IPS-18c (cell line): ENCODE measurements at regions not wholly inside any gene's neighbourhood (a gene's known extent, or its start where the extent isn't known, plus 50 kb on each side); places are given as distances from the start of the nearest gene placed in this dataset.

ENCODE experiments used
- H3K4me3 ChIP-seq: 2 replicates; pipeline ENCODE4 v1.7.0; 2013; ENCODE audit warnings: low read depth, mild to moderate bottlenecking, low read length, moderate library complexity; ENCODE audit not compliant: insufficient read depth
- H3K9me3 ChIP-seq: one replicate; pipeline ENCODE4 v1.6.1; 2013; ENCODE audit warnings: mild to moderate bottlenecking, low read length, moderate library complexity; ENCODE audit not compliant: control insufficient read depth, insufficient read depth

DNA sequence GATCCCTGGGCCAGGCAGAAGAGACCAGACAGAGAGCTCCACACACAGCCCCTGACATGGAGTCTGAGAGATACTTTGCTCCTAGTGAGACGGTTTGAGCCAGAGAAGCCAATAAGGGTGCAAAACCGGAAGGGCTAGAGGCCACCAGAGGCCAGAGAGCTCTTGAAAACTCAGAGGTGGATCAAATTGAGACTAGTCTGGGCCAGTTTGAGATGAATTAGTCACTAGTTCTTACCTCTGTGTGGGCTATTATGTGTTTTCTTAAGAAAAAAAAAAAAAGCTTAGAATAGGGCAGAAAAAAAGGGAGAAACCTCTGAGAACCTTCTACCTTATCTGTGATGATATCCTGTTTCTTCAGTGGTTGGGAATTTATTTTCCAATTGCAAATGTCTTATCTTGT is 110.4 kb upstream of the EDNRA start:
- no peak overlapping the region for H3K4me3 ChIP-seq
- H3K9me3 ChIP-seq: peaks cover 4% of the 10 kb centered on the region

DNA sequence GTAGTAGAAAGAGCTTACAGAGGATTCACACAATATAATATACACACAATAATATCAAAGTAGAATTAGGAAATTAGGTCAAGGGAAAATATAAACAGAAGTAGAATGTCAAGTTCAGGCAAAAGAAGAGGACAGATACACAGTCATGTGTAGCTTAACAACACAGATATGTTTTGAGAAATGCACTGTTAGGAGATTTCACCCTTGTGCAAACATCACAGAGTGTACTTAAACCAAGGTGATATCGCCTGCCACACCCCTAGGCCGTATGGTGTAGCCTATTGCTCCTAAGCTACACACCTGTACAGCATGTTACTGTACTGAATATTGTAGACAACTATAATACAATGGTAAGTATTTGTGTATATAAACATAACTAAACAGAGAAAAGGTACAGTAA is 110.0 kb upstream of the EDNRA start:
- Histone ChIP-seq H3K9me3 (peaks cover 4% of the 10 kb centered on the region), H3K4me3 (no peak overlapping the region)

DNA sequence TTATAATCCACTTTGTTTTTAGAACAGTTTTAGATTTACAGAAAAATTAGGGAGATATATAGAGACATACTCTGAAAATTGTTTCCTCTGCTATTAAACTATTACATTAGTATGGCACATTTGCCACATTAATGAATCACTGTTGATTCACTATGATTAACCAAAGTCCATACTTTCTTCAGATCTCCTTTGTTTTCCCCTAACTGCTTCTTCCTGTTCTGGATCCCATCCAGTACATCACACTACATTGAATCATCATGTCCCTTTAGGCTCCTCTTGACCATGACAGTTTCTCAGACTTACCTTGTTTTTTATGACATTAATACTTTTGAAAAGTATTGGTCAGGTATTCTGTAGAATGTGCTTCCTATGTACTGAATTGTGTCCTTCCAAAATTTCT is 109.2 kb upstream of the EDNRA start:
- Histone ChIP-seq H3K4me3 (no peak overlapping the region), H3K9me3 (peaks cover 4% of the 10 kb centered on the region)

DNA sequence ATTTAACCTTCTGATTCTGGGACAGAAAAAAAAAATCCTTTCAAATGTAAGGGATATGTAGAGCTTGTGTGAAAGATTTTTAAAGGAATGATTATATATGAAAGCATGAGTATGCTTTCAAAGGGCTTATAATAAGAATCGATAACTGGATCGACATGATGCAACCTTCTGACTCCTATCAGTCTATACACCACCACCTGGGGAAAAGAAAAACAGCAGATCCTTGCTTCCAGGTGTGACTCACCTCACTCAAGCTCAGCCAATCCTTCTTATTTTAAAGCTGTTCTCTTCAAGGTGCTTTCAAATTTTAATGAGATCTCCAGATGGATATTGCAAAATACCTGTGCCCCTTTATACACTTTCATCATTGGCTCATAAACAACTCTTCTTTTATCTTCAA is 102.1 kb upstream of the EDNRA start:
- Histone ChIP-seq H3K9me3 (no peaks in the 10 kb centered on the region), H3K4me3 (no peak overlapping the region)

DNA sequence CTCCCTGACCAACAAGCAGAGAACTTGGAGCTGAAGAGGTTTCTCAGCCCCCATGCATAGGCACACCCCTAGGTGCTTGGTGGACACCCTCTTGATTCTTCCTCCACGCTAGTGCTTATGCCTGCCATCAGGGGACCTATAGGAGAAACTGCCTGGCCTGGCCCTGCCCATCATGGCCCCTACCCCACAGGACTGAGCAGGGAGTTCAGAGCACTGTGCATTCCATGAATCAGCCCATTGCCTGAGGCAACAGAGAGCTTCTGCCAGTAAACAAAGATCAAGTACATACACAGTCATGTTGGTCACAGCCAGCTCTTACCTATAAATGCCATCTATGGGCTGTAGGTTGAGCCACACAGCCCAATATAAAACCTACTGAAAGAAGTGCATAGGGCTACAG is 99.1 kb upstream of the EDNRA start:
- Histone ChIP-seq H3K9me3 (no peaks in the 10 kb centered on the region), H3K4me3 (no peak overlapping the region)

GRCh38 chr4:147388018-147388417 is 92.9 kb upstream of the EDNRA start:
- Histone ChIP-seq H3K4me3 (no peak overlapping the region), H3K9me3 (no peaks in the 10 kb centered on the region)

- Histone ChIP-seq H3K9me3 (no peaks in the 10 kb centered on the region), H3K4me3 (no peak overlapping the region)
Measured at GRCh38 chr4:147396105-147396504, 84.8 kb upstream of the EDNRA start.

DNA sequence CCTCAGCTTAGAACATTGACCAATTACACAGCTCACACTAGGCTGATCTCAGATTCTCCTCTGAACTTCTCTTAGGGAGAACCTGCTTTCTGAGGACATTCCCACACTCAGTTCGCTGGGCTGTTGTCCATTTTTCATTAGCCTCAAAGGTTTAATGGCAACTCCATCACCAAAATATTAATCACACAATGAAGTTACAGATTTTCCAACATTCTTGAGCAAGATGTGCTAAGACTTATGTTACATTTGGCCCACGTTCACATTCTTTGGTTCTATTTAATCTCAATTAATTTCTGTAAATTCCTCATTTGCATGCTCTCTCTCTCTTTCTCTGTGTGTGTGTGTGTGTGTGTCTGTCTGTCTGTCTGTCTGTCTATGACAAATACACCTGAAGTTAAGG is 82.3 kb upstream of the EDNRA start:
- no peaks in the 10 kb centered on the region for H3K9me3 ChIP-seq
- H3K4me3 ChIP-seq: no peak overlapping the region

GRCh38 chr4:147400721-147401120 is 80.2 kb upstream of the EDNRA start:
- Histone ChIP-seq H3K4me3 (no peak overlapping the region), H3K9me3 (no peaks in the 10 kb centered on the region)

DNA sequence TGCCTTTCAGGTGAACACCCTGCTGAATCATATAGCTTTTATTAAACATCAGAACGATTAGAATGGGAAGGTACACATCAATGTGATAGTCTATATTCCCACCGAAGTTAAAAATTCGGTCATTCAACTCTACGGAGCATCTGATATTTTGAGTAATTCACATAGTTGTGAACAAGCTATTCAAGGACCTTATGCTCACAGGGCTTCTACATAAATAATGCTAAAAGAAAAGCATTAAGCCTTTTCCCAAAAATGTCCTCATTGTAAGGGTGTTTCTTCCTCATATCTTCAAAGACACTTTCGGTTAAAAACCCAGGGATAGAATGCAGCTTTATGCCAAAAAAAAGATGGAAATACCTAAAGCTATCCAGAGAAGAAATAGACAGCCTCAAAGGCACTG is 79.7 kb upstream of the EDNRA start:
- Histone ChIP-seq H3K9me3 (no peaks in the 10 kb centered on the region), H3K4me3 (no peak overlapping the region)

DNA sequence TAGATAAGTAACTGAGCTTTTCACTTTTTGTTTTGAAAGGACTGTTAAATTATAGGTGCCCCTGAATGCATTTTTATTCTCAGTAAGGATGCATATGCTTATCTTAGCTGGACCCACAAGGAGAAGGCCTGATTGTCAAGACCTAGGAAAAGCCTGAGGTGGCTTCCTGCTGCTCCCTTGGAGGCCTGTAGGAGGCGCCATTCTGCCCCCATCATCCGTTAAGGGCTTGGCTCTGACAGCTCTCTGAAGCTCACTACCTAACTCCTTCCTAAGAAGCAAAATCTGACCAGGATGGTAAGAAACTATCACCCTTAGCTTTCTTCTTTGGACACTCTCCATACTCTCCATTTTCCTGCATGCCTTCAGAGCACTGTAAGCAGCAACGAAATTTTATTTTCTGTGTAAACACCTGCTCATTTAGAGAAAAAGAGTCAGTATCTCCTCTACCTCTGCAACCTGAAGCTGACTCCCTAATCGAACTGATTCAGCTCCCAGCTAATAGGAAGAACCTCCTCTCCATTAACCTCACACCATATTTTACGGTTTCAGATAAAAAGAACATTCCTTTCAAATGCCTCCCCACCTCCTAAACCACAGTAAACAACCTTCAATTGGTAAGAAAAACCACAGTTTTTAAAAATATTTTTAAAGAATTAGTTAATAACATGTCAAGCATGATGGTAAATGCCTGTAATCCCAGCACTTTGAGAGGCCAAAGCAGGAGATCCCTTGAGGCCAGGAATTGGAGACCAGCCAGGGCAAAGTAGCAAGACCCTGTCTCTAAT is 73.4 kb upstream of the EDNRA start:
- no peaks in the 10 kb centered on the region for H3K9me3 ChIP-seq
- no peak overlapping the region for H3K4me3 ChIP-seq

DNA sequence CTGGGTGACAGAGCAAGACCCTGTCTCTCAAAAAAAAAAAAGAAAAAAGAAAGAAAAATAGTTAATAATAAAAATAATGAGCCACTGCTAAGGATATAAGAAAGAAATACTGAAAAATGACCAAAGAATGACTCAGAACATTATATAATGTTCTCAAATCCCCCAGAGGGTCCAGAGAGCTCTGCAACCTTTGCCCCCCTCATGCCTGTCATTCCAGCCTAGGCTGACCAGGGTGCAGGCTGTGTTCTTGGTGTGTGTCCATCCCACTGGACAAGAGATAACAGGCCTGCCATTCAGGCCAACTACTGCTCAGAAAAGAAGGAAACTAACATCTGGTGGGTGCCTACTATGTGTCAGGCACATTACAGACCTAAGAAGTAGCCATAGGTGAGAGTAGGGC is 72.7 kb upstream of the EDNRA start:
- H3K4me3 ChIP-seq: no peak overlapping the region
- no peaks in the 10 kb centered on the region for H3K9me3 ChIP-seq

DNA sequence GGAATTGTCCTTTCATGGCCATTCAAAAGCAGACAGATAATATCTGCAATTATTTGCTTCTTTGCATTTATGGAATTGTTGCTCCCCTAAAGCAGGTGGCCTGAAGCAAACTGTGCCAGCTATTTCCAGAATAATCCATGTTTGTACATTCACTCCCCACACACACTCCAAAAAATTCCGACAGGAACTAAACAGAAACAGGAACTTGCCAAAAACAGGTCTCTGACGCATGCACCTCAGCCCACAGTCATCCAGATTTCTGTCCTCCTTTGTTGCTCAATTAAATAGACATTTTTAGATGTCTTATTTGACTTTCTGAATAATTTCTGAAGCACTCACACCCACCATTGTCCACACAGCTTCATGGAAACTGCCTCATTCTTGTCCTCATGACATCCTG is 71.5 kb upstream of the EDNRA start:
- Histone ChIP-seq H3K9me3 (no peaks in the 10 kb centered on the region), H3K4me3 (no peak overlapping the region)

- Histone ChIP-seq H3K4me3 (no peak overlapping the region), H3K9me3 (no peaks in the 10 kb centered on the region)
Measured at GRCh38 chr4:147418226-147418625, 62.7 kb upstream of the EDNRA start.

GRCh38 chr4:147421456-147421855 is 59.4 kb upstream of the EDNRA start:
- Histone ChIP-seq H3K9me3 (no peaks in the 10 kb centered on the region), H3K4me3 (no peak overlapping the region)

DNA sequence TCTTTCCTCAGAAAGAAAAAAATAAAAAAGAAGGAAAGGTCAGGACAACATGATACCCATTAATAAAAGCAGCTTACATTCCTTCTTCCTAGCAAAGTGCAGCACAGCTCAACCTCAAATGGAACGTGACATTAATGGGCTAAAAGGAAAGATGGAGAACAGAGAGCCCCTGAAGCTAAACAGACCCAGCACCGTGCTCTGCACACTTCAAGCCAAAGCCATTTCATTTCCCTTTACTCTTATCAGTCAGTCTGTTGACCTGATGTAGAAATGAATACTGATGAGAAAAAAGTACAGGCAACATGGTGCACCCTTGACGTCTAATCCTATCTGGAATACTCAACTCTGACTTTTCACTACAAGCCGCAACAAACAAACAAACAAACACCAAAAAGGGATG is 57.7 kb upstream of the EDNRA start:
- no peak overlapping the region for H3K4me3 ChIP-seq
- no peaks in the 10 kb centered on the region for H3K9me3 ChIP-seq

GRCh38 chr4:147425019-147425418 is 55.9 kb upstream of the EDNRA start:
- no peak overlapping the region for H3K4me3 ChIP-seq
- no peaks in the 10 kb centered on the region for H3K9me3 ChIP-seq

DNA sequence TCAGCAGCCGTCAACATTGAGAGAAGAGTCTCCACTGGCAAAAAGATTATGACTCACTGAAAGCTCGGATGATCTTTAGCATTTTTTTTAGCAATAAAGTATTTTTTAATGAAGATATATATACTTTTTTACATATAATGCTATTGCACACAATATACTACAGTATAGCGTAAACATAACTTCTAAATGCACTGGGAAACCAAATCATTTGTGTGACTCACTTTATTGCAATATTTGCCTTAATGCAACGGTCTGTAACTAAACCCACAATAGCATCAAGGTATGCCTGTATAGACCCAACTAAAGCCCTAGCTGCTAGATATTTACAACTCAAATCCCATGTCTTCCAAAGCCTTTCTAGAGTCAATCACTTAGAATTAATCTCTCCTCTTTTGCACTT is 52.3 kb upstream of the EDNRA start:
- no peak overlapping the region for H3K4me3 ChIP-seq
- no peaks in the 10 kb centered on the region for H3K9me3 ChIP-seq

- Histone ChIP-seq H3K4me3 (no peak overlapping the region), H3K9me3 (no peaks in the 10 kb centered on the region)
Measured at GRCh38 chr4:147430111-147430510, 50.8 kb upstream of the EDNRA start.
